ENCODE measurements at regions not wholly inside any gene's neighbourhood (a gene's known extent, or its start where the extent isn't known, plus 50 kb on each side); places are given as distances from the start of the nearest gene placed in this dataset.

DNA sequence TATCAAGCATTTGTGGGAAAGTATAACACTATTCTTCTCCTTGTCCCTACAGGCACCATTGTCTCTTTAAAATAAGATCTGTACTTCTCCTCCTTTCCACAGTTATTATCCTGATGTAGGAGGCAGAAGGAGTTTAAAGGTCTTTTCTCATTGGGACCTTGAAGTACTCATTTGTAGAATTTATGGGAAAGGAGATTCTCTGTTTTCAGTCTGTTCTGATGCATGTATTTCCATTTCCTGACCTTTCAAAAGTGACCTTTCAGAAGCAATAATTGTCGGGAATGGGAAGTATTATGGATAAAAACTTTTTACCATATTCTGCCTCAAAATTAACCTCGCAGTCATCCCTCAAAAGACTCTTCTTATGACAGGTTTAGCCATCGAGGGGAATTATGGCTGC is 224.8 kb downstream of the CTH start:
- Histone ChIP-seq H3K27me3 (ENCODE audit: control insufficient read depth, insufficient read depth, low read length) (no peaks in the 10 kb centered on the region), H3K36me3 (ENCODE audit: control insufficient read depth in 2 of 3, insufficient read depth in 3 of 3, low read length in 3 of 3) (no peaks in the 10 kb centered on the region), H3K27ac (ENCODE audit: low read depth in 2 of 2, low read length in 2 of 2) (no peak overlapping the region), H3K4me3 (ENCODE audit: low read length in 3 of 3) (no peak overlapping the region), H3K9ac (ENCODE audit: low read length in 3 of 3) (no peak overlapping the region), H3K4me1 (ENCODE audit: control insufficient read depth in 2 of 3, insufficient read depth in 2 of 3, low read depth in 1 of 3, low read length in 3 of 3) (no peaks in the 10 kb centered on the region), H3K9me3 (ENCODE audit: control insufficient read depth in 2 of 3, insufficient read depth in 1 of 3, low read length in 3 of 3) (no peaks in the 10 kb centered on the region)
- intact Hi-C loops (cut with DNase I) = no loop called here
- no peak for FAIRE-seq
- TF ChIP-seq, protein P1, sequence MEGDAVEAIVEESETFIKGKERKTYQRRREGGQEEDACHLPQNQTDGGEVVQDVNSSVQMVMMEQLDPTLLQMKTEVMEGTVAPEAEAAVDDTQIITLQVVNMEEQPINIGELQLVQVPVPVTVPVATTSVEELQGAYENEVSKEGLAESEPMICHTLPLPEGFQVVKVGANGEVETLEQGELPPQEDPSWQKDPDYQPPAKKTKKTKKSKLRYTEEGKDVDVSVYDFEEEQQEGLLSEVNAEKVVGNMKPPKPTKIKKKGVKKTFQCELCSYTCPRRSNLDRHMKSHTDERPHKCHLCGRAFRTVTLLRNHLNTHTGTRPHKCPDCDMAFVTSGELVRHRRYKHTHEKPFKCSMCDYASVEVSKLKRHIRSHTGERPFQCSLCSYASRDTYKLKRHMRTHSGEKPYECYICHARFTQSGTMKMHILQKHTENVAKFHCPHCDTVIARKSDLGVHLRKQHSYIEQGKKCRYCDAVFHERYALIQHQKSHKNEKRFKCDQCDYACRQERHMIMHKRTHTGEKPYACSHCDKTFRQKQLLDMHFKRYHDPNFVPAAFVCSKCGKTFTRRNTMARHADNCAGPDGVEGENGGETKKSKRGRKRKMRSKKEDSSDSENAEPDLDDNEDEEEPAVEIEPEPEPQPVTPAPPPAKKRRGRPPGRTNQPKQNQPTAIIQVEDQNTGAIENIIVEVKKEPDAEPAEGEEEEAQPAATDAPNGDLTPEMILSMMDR (IDR thresholded peaks at IDR 0.05; ENCODE audit: borderline replicate concordance, extremely low read depth, insufficient read depth) = no peak
- no peak for DNase-seq

DNA sequence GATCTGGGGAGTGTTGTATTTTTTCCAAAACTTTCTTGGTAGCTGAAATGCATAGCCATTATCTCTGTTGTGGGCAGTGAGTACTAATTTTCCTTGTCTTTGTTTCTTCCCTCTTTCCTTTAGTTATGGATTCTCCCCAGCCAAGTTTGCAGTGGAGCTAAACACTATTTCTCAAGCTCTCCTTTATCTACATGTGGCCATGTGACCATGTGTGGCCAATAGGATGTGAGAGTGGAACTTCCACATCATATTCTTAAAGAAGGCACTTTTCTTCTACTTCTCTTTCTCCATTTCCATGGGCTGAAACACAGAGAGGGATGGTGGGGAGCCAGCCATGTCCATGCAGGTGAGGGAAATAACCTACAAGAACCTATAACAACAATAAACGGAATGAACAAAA is 230.8 kb downstream of the CTH start:
- no peaks in the 10 kb centered on the region for H3K36me3 ChIP-seq (ENCODE audit: control insufficient read depth in 2 of 3, insufficient read depth in 3 of 3, low read length in 3 of 3)
- no peaks in the 10 kb centered on the region for H3K27me3 ChIP-seq (ENCODE audit: control insufficient read depth, insufficient read depth, low read length)
- H3K4me1 ChIP-seq (ENCODE audit: control insufficient read depth in 2 of 3, insufficient read depth in 2 of 3, low read depth in 1 of 3, low read length in 3 of 3) = no peaks in the 10 kb centered on the region
- H3K4me3 ChIP-seq (ENCODE audit: low read length in 3 of 3) = no peak overlapping the region
- FAIRE-seq (no peak), DNase-seq (no peak)
- H3K9ac ChIP-seq (ENCODE audit: low read length in 3 of 3) = no peak overlapping the region
- H3K27ac ChIP-seq (ENCODE audit: low read depth in 2 of 2, low read length in 2 of 2) = no peak overlapping the region
- intact Hi-C loops (cut with DNase I) = no loop called here
- TF ChIP-seq, protein P1 (IDR thresholded peaks at IDR 0.05; ENCODE audit: borderline replicate concordance, extremely low read depth, insufficient read depth) = no peak
- no peaks in the 10 kb centered on the region for H3K9me3 ChIP-seq (ENCODE audit: control insufficient read depth in 2 of 3, insufficient read depth in 1 of 3, low read length in 3 of 3)

DNA sequence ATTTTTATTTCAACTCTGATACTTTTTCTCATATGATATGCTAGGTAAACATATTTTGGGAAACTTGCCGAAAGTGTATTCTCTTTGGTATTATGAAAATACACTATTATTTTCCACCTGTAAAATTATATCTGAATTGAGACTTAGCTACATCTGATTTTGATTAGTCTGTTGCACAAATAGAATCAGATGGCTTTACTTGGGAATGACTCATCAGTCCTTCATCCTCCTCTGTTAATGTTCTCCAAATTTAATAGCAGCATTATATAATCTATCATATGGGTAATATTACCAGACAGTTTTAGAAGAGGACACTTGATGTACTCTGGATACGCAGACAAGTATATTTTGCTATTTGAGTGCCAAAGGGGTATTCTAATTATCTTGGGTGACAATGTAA is 245.3 kb downstream of the CTH start:
- Histone ChIP-seq H3K9ac (ENCODE audit: low read length in 3 of 3) (no peak overlapping the region), H3K4me1 (ENCODE audit: control insufficient read depth in 2 of 3, insufficient read depth in 2 of 3, low read depth in 1 of 3, low read length in 3 of 3) (no peaks in the 10 kb centered on the region), H3K9me3 (ENCODE audit: control insufficient read depth in 2 of 3, insufficient read depth in 1 of 3, low read length in 3 of 3) (no peaks in the 10 kb centered on the region), H3K36me3 (ENCODE audit: control insufficient read depth in 2 of 3, insufficient read depth in 3 of 3, low read length in 3 of 3) (no peaks in the 10 kb centered on the region), H3K4me3 (ENCODE audit: low read length in 3 of 3) (no peak overlapping the region), H3K27me3 (ENCODE audit: control insufficient read depth, insufficient read depth, low read length) (no peaks in the 10 kb centered on the region), H3K27ac (ENCODE audit: low read depth in 2 of 2, low read length in 2 of 2) (no peak overlapping the region)
- FAIRE-seq (no peak), DNase-seq (no peak)
- TF ChIP-seq, protein P1 (IDR thresholded peaks at IDR 0.05; ENCODE audit: borderline replicate concordance, extremely low read depth, insufficient read depth) = no peak
- intact Hi-C loops (cut with DNase I) = no loop called here

DNA sequence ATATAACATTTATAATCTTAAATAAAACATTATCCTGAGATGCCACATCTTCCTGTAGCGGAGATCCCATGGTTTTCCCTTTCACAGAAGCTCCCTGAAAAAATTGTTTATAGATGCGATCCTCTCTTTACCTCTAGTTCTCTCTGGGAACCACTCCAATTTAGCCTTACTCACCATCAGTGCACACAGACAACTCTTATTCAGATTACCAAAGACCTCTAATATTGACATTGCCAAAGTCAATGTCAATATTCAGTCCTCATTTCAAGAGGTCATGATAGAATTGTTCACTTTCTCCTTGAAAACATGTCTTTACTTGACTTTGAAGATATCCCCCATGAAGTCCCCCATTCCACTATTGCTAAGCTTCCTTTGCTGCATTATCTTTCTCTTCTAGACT is 248.8 kb downstream of the CTH start:
- no peak for FAIRE-seq
- Histone ChIP-seq H3K27ac (ENCODE audit: low read depth in 2 of 2, low read length in 2 of 2) (no peak overlapping the region), H3K27me3 (ENCODE audit: control insufficient read depth, insufficient read depth, low read length) (no peaks in the 10 kb centered on the region), H3K9me3 (ENCODE audit: control insufficient read depth in 2 of 3, insufficient read depth in 1 of 3, low read length in 3 of 3) (no peaks in the 10 kb centered on the region), H3K4me3 (ENCODE audit: low read length in 3 of 3) (no peak overlapping the region), H3K4me1 (ENCODE audit: control insufficient read depth in 2 of 3, insufficient read depth in 2 of 3, low read depth in 1 of 3, low read length in 3 of 3) (no peaks in the 10 kb centered on the region), H3K36me3 (ENCODE audit: control insufficient read depth in 2 of 3, insufficient read depth in 3 of 3, low read length in 3 of 3) (no peaks in the 10 kb centered on the region), H3K9ac (ENCODE audit: low read length in 3 of 3) (no peak overlapping the region)
- no peak for DNase-seq
- TF ChIP-seq, protein P1 (IDR thresholded peaks at IDR 0.05; ENCODE audit: borderline replicate concordance, extremely low read depth, insufficient read depth) = no peak
- intact Hi-C loops (cut with DNase I) = no loop called here

Measured in kidney (tissue), 13 donors.